ENCODE measurements at regions not wholly inside any gene's neighbourhood (a gene's known extent, or its start where the extent isn't known, plus 50 kb on each side); places are given as distances from the start of the nearest gene placed in this dataset.

GRCh38 chr16:27706866-27707685, 157.1 kb downstream of the KATNIP start:
- TF ChIP-seq GATA3 (IDR thresholded peaks at IDR 0.05; ENCODE audit: low read depth, low read length) (no peak), GATA2 (IDR thresholded peaks at IDR 0.05; ENCODE audit: low read depth, low read length) (no peak)
